HG03196 (cell line): ENCODE measurements at regions not wholly inside any gene's neighbourhood (a gene's known extent, or its start where the extent isn't known, plus 50 kb on each side); places are given as distances from the start of the nearest gene placed in this dataset.

Experiments used
- ATAC-seq: cut with Tn5 transposase; IDR thresholded peaks from one replicate; pipeline ENCODE4 v1.9.1; 2021; ENCODE audit not compliant: unreplicated experiment

GRCh38 chr5:158139161-158139560 is 280.2 kb upstream of the CLINT1 start:
- no peak for ATAC-seq

GRCh38 chr5:158135682-158136179 is 276.8 kb upstream of the CLINT1 start:
- ATAC-seq = no peak

- ATAC-seq = no peak
These were observed 274.4 kb upstream of the CLINT1 start for GRCh38 chr5:158133369-158133768.

- no peak for ATAC-seq
These were observed 268.6 kb upstream of the CLINT1 start for GRCh38 chr5:158127536-158127935.

GRCh38 chr5:158126442-158127405 is 267.8 kb upstream of the CLINT1 start:
- ATAC-seq = no peak

GRCh38 chr5:158124606-158125316 is 265.8 kb upstream of the CLINT1 start:
- ATAC-seq = no peak

GRCh38 chr5:158123595-158123994 is 264.6 kb upstream of the CLINT1 start:
- ATAC-seq = no peak

GRCh38 chr5:158121678-158122077 is 262.7 kb upstream of the CLINT1 start:
- no peak for ATAC-seq

GRCh38 chr5:158120760-158121159 is 261.8 kb upstream of the CLINT1 start:
- no peak for ATAC-seq

- ATAC-seq = no peak
These were observed 261.2 kb upstream of the CLINT1 start for GRCh38 chr5:158119961-158120723.

- ATAC-seq = no peak
These were observed 258.7 kb upstream of the CLINT1 start for GRCh38 chr5:158117467-158118160.

GRCh38 chr5:158116965-158117364 is 258.0 kb upstream of the CLINT1 start:
- no peak for ATAC-seq

GRCh38 chr5:158115468-158115867 is 256.5 kb upstream of the CLINT1 start:
- no peak for ATAC-seq

GRCh38 chr5:158108177-158108576 is 249.2 kb upstream of the CLINT1 start:
- ATAC-seq = no peak

GRCh38 chr5:158100373-158100888 is 241.5 kb upstream of the CLINT1 start:
- ATAC-seq = no peak

- ATAC-seq = no peak
These were observed 240.7 kb upstream of the CLINT1 start for GRCh38 chr5:158099571-158100105.

GRCh38 chr5:158096835-158097234 is 237.9 kb upstream of the CLINT1 start:
- no peak for ATAC-seq

GRCh38 chr5:158086856-158087255 is 227.9 kb upstream of the CLINT1 start:
- no peak for ATAC-seq

- ATAC-seq = no peak
These were observed 225.3 kb upstream of the CLINT1 start for GRCh38 chr5:158084292-158084691.

- no peak for ATAC-seq
These were observed 223.8 kb upstream of the CLINT1 start for GRCh38 chr5:158082696-158083287.
